ENCODE measurements at regions not wholly inside any gene's neighbourhood (a gene's known extent, or its start where the extent isn't known, plus 50 kb on each side); places are given as distances from the start of the nearest gene placed in this dataset.
A peak's percentile ranks its signal among the peaks of the same experiment; 100 is the strongest.

DNA sequence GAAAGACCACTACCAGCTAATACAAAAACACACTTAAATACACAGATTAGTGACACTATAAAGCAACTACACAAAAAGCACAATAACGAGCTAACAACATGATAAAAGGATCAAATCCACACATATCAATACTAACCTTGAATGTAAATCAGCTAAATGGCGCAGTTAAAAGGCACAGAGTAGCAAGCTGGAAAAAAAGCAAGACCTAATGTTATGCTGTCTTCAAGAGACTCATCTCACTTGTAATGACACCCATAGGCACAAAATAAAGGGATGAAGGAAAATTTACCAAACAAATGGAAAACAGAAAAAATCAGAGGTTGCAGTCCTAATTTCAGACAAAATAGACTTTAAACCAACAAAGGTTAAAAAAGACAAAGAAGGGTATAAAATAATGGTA is 86.3 kb downstream of the NUS1 start:
- Histone ChIP-seq H3K9me3 (ENCODE audit: low read depth, low read length) (no peaks in the 10 kb centered on the region), H3K4me3 (ENCODE audit: insufficient read depth, low read length) (no peak overlapping the region), H3K4me2 (ENCODE audit: insufficient read depth, low read length) (no peak overlapping the region), H3K36me3 (ENCODE audit: insufficient read depth, low read length) (no peaks in the 10 kb centered on the region), H3K27ac (ENCODE audit: low read depth, low read length) (no peak overlapping the region), H3K79me2 (ENCODE audit: insufficient read depth, low read length) (no peaks in the 10 kb centered on the region), H3K4me1 (ENCODE audit: insufficient read depth, low read length) (no peaks in the 10 kb centered on the region), H3K27me3 (ENCODE audit: insufficient read depth, low read length) (no peaks in the 10 kb centered on the region), H4K20me1 (ENCODE audit: insufficient read depth, low read length) (no peaks in the 10 kb centered on the region), H2AFZ (ENCODE audit: low read length) (no peak overlapping the region)
- TF ChIP-seq, protein P1, sequence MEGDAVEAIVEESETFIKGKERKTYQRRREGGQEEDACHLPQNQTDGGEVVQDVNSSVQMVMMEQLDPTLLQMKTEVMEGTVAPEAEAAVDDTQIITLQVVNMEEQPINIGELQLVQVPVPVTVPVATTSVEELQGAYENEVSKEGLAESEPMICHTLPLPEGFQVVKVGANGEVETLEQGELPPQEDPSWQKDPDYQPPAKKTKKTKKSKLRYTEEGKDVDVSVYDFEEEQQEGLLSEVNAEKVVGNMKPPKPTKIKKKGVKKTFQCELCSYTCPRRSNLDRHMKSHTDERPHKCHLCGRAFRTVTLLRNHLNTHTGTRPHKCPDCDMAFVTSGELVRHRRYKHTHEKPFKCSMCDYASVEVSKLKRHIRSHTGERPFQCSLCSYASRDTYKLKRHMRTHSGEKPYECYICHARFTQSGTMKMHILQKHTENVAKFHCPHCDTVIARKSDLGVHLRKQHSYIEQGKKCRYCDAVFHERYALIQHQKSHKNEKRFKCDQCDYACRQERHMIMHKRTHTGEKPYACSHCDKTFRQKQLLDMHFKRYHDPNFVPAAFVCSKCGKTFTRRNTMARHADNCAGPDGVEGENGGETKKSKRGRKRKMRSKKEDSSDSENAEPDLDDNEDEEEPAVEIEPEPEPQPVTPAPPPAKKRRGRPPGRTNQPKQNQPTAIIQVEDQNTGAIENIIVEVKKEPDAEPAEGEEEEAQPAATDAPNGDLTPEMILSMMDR (IDR thresholded peaks at IDR 0.05; ENCODE audit: extremely low read depth, low read depth, low read length), result no peak
- DNase-seq (ENCODE audit: insufficient read length, low spot score, missing footprints), result no peak

DNA sequence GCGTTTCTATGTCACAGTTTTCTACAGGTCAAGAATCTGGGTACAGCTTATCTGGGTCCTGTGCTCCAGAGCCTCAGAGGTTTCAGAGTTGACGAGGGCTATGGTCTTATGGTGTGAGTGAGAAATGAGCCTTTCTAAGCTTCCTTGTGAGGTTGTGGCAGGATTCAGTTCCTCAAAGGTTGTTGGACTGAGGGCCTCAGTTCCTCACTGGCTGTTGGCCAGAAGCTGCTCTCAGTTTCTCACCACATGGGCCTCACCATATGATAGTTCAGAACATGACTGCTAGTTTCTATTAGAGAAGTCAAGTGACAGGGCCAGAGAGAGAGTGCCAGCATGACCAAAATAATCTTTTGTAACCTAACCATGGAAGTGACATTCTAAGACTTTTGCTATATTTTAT is 96.1 kb downstream of the NUS1 start:
- no peak for DNase-seq (ENCODE audit: insufficient read length, low spot score, missing footprints)
- no peaks in the 10 kb centered on the region for H3K79me2 ChIP-seq (ENCODE audit: insufficient read depth, low read length)
- H3K4me1 ChIP-seq (ENCODE audit: insufficient read depth, low read length), result no peaks in the 10 kb centered on the region
- no peak overlapping the region for H3K4me2 ChIP-seq (ENCODE audit: insufficient read depth, low read length)
- H3K27me3 ChIP-seq (ENCODE audit: insufficient read depth, low read length), result no peaks in the 10 kb centered on the region
- H3K4me3 ChIP-seq (ENCODE audit: insufficient read depth, low read length), result no peak overlapping the region
- no peak overlapping the region for H2AFZ ChIP-seq (ENCODE audit: low read length)
- H4K20me1 ChIP-seq (ENCODE audit: insufficient read depth, low read length), result no peaks in the 10 kb centered on the region
- H3K36me3 ChIP-seq (ENCODE audit: insufficient read depth, low read length), result no peaks in the 10 kb centered on the region
- H3K9me3 ChIP-seq (ENCODE audit: low read depth, low read length), result no peaks in the 10 kb centered on the region
- TF ChIP-seq, protein P1 (IDR thresholded peaks at IDR 0.05; ENCODE audit: extremely low read depth, low read depth, low read length), result no peak
- H3K27ac ChIP-seq (ENCODE audit: low read depth, low read length), result no peak overlapping the region

DNA sequence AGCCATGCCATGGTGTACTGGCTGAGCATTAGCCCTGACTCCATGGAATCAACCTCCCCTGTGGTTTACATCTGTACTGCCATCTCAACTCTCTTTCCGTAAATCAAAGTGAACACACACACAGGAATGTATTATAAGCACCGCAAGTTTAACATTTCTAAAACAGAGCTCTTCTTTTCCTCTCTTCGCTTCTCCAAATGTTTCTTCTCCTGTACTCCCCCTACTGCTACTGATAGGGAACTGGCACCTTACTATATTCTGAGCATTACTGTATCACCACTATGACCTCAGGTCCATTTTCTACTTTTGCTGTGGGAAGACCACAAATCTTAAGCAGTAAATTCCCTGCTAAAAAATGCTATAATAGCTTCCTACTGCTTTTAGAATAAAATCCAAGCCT is 101.2 kb downstream of the NUS1 start:
- no peaks in the 10 kb centered on the region for H3K9me3 ChIP-seq (ENCODE audit: low read depth, low read length)
- H3K79me2 ChIP-seq (ENCODE audit: insufficient read depth, low read length), result no peaks in the 10 kb centered on the region
- DNase-seq (ENCODE audit: insufficient read length, low spot score, missing footprints), result no peak
- TF ChIP-seq, protein P1 (IDR thresholded peaks at IDR 0.05; ENCODE audit: extremely low read depth, low read depth, low read length), result peak; percentile 31
- no peaks in the 10 kb centered on the region for H3K4me1 ChIP-seq (ENCODE audit: insufficient read depth, low read length)
- no peak overlapping the region for H3K4me3 ChIP-seq (ENCODE audit: insufficient read depth, low read length)
- no peak overlapping the region for H3K4me2 ChIP-seq (ENCODE audit: insufficient read depth, low read length)
- H3K27ac ChIP-seq (ENCODE audit: low read depth, low read length), result no peak overlapping the region
- no peaks in the 10 kb centered on the region for H4K20me1 ChIP-seq (ENCODE audit: insufficient read depth, low read length)
- H2AFZ ChIP-seq (ENCODE audit: low read length), result no peak overlapping the region
- no peaks in the 10 kb centered on the region for H3K36me3 ChIP-seq (ENCODE audit: insufficient read depth, low read length)
- no peaks in the 10 kb centered on the region for H3K27me3 ChIP-seq (ENCODE audit: insufficient read depth, low read length)

DNA sequence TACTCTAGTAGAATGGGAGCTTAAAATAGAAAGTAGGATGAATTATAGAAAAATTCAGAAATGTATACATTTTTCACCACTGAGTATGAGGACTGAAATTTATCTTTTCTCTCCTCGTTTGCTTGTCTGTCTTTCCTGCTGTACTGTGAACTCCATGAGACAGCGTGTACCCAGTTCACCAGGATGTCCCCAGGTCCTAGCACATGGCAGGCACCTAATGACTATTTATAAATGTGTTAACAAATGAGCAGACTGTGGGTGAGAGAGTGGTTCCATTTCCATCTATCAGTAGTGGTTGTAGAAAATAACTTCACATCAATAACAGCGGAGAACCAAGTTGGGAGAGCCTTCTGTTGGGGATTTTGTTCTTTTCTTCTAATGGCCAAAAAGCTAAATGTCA is 106.3 kb downstream of the NUS1 start:
- Histone ChIP-seq H3K4me1 (ENCODE audit: insufficient read depth, low read length) (no peaks in the 10 kb centered on the region), H3K4me2 (ENCODE audit: insufficient read depth, low read length) (no peak overlapping the region), H3K27ac (ENCODE audit: low read depth, low read length) (no peak overlapping the region), H3K79me2 (ENCODE audit: insufficient read depth, low read length) (no peaks in the 10 kb centered on the region), H3K9me3 (ENCODE audit: low read depth, low read length) (no peaks in the 10 kb centered on the region), H3K27me3 (ENCODE audit: insufficient read depth, low read length) (no peaks in the 10 kb centered on the region), H3K4me3 (ENCODE audit: insufficient read depth, low read length) (no peak overlapping the region), H2AFZ (ENCODE audit: low read length) (no peak overlapping the region), H4K20me1 (ENCODE audit: insufficient read depth, low read length) (no peaks in the 10 kb centered on the region), H3K36me3 (ENCODE audit: insufficient read depth, low read length) (no peaks in the 10 kb centered on the region)
- peak; percentile 26 for DNase-seq (ENCODE audit: insufficient read length, low spot score, missing footprints)
- TF ChIP-seq, protein P1 (IDR thresholded peaks at IDR 0.05; ENCODE audit: extremely low read depth, low read depth, low read length), result no peak
